ENCODE measurements at regions not wholly inside any gene's neighbourhood (a gene's known extent, or its start where the extent isn't known, plus 50 kb on each side); places are given as distances from the start of the nearest gene placed in this dataset.

DNA sequence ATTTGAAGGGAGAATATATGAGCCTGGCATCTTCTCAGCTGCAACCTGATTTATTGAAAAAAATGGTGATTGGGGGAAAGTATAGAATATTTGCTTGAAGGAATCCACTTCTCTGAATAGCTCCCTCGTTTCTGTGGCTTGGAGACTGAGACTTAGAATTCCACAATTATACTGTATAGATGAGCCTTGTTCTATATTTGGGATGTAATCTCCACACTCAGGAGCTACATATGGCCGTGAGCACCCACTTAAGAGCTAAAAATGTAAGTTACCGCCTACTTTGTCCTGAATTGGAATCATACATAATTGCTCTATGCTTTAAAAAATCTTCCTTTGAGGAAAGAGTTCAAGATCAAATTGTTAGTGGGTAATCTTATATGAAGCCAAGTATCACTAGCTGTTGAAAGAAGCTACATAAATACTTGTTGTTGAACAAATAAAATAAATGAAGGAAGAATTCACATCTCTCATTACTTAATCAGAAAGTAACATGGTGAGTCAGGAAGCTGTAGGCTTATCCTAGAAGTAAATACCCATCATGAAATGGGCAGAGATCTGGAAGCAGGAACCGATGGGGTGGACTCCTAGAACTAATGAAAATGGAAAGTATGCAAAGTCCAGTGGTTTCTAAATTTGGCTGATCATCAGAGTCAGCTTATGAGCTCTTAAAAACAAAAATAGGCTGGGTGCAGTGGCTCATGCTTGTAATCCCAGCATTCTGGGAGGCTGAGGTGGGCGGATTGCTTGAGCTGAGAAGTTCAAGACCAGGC lies 254.3 kb downstream of the SOX4 start:
- TF ChIP-seq EZH2 (IDR thresholded peaks at IDR 0.05; ENCODE audit: insufficient read depth, poor library complexity, severe bottlenecking): no peak
- TF ChIP-seq EZH2phosphoT487 (IDR thresholded peaks at IDR 0.05; ENCODE audit: insufficient read depth, low read depth): no peak
